Gastrocnemius medialis (tissue), 4 donors: ENCODE measurements at regions not wholly inside any gene's neighbourhood (a gene's known extent, or its start where the extent isn't known, plus 50 kb on each side); places are given as distances from the start of the nearest gene placed in this dataset.

Experiments
- ATAC-seq, 2 donors: fragments of 150-250 bp; one replicate each; pipeline ENCODE4 v1.9.1; 2016
- DNase-seq, 2 donors: peaks; one replicate each; pipeline ENCODE4 v3.0.0-alpha.2; 2019
- H3K27ac ChIP-seq, 4 donors: fragments of 200-600 bp; sonication (generic); 1 replicate in 1 of 4; 2 replicates in 3 of 4; pipeline ENCODE4 v1.5.1; 2016 to 2018; ENCODE audit warnings: mild to moderate bottlenecking in 2 of 4, moderate library complexity in 1 of 4
- H3K27me3 ChIP-seq, 3 donors: fragments of 200-600 bp; sonication (generic) in 2 of 3; 1 replicate in 1 of 3; 2 replicates in 2 of 3; pipeline versions ENCODE4 v1.5.1 to v1.6.0; 2016 to 2019; ENCODE audit warnings: mild to moderate bottlenecking in 1 of 3, moderate library complexity in 1 of 3
- H3K36me3 ChIP-seq, 2 donors: fragments of 200-600 bp; sonication (generic) in 1 of 2; one replicate each; pipeline ENCODE4 v1.5.1; 2017 to 2018
- H3K4me1 ChIP-seq, 2 donors: fragments of 200-600 bp; sonication (generic) in 1 of 2; one replicate each; pipeline ENCODE4 v1.5.1; 2016 to 2017; ENCODE audit warnings: mild to moderate bottlenecking in 2 of 2
- H3K4me3 ChIP-seq, 4 donors: fragments of 200-600 bp; sonication (generic) in 3 of 4; 1 replicate in 1 of 4; 2 replicates in 3 of 4; pipeline ENCODE4 v1.5.1; 2016 to 2019; ENCODE audit warnings: mild to moderate bottlenecking in 2 of 4
- H3K9me3 ChIP-seq, 3 donors: fragments of 200-600 bp; sonication (generic) in 2 of 3; 1 replicate in 1 of 3; 2 replicates in 2 of 3; pipeline ENCODE4 v1.5.1; 2016 to 2019
- POLR2A ChIP-seq, 2 donors: fragments of 450-650 bp; IDR thresholded peaks; one replicate each; pipeline ENCODE4 v1.6.1; 2017; ENCODE audit warnings: antibody characterized with exemption in 2 of 2, mild to moderate bottlenecking in 2 of 2, moderate library complexity in 2 of 2
- in situ Hi-C, 4 donors: fragments of 200-750 bp; cut with MboI; loops; one replicate each; pipeline versions ENCODE4 v1.15.0 to v1.8.0; 2017; ENCODE audit warnings: low sequenced_read_pairs in 4 of 4
- intact Hi-C: fragments of 100-400 bp; cut with DNase I; formaldehyde crosslinking; loops from one replicate; pipeline ENCODE4 v1.15.1; 2023; ENCODE audit warnings: low total_unique reads
- TF ChIP-seq, protein P1 (sequence below), 5 experiments: fragments of 450-650 bp in 3 of 5; fragments of 200-600 bp in 2 of 5; sonication (generic) in 2 of 5; IDR thresholded peaks in 4 of 5; conservative IDR thresholded peaks in 1 of 5; 1 replicate in 4 of 5; 2 replicates in 1 of 5; pipeline ENCODE4 v1.5.1; 2016 to 2019; ENCODE audit warnings: antibody characterized with exemption in 5 of 5, mild to moderate bottlenecking in 3 of 5, moderate library complexity in 3 of 5

DNA sequence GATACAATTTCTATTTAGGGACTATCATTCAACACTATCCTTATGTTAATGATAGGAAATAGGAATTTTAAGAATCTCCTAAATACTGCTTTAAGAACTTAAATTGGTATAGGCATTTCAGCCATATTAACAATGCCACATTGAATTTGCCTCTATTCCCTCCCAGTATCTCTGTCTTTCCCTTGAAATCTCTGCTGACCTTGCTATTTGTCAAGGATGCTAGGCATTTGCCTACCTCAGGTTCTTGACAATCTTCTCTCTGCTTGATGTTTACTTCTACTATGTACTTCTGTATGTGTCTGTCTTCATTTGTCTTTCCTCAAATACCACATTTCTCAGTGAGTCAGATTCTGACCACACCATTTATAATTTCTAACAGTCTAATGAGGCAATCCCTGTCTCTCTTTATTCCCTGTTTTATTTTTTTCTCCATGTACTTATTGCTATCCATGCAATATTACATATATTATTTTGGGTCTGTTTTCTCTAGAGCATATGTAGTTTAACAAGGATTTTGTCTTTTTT, 1461.4 kb upstream of the CDH9 start:
- Histone ChIP-seq H3K27me3 (no peaks in the 10 kb centered on the region), H3K4me1 (no peaks in the 10 kb centered on the region), H3K4me3 (no peak overlapping the region), H3K27ac (no peak overlapping the region), H3K9me3 (no peaks in the 10 kb centered on the region), H3K36me3 (no peaks in the 10 kb centered on the region)
- TF ChIP-seq POLR2A (IDR thresholded peaks at IDR 0.05), result no peak
- TF ChIP-seq, protein P1, sequence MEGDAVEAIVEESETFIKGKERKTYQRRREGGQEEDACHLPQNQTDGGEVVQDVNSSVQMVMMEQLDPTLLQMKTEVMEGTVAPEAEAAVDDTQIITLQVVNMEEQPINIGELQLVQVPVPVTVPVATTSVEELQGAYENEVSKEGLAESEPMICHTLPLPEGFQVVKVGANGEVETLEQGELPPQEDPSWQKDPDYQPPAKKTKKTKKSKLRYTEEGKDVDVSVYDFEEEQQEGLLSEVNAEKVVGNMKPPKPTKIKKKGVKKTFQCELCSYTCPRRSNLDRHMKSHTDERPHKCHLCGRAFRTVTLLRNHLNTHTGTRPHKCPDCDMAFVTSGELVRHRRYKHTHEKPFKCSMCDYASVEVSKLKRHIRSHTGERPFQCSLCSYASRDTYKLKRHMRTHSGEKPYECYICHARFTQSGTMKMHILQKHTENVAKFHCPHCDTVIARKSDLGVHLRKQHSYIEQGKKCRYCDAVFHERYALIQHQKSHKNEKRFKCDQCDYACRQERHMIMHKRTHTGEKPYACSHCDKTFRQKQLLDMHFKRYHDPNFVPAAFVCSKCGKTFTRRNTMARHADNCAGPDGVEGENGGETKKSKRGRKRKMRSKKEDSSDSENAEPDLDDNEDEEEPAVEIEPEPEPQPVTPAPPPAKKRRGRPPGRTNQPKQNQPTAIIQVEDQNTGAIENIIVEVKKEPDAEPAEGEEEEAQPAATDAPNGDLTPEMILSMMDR (IDR thresholded peaks at IDR 0.05 in 4 of 5, conservative IDR thresholded peaks at IDR 0.05 in 1 of 5), result no peak
- DNase-seq (no peak), ATAC-seq (no peak)
- intact Hi-C loops, result no loop called here
- in situ Hi-C loops, result no loop called here

DNA sequence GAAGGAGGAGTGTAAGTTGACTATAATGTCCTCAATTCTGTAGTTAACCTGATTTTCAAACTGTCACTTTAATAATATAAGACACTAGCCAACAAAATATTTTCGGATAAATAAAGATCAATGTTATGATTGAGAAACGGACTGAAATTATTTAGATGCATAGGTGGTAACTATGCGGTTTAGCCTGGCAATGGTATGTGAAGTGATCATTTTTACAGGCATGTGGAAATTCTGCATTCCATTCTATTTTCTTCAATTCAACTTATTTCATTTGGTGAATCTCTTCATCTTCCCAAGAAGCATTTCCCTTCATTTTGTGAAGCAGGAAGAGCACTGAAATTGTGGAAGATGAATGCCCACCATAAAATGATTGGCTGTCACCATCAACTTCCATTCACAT, 1457.5 kb upstream of the CDH9 start:
- DNase-seq, result no peak
- H3K4me3 ChIP-seq, result no peak overlapping the region
- H3K27me3 ChIP-seq, result no peaks in the 10 kb centered on the region
- intact Hi-C loops (no loop called here), in situ Hi-C loops (no loop called here)
- no peaks in the 10 kb centered on the region for H3K4me1 ChIP-seq
- TF ChIP-seq, protein P1 (IDR thresholded peaks at IDR 0.05 in 4 of 5, conservative IDR thresholded peaks at IDR 0.05 in 1 of 5), result no peak
- no peak for TF ChIP-seq POLR2A (IDR thresholded peaks at IDR 0.05)
- ATAC-seq, result no peak
- H3K27ac ChIP-seq, result no peak overlapping the region
- no peaks in the 10 kb centered on the region for H3K36me3 ChIP-seq
- H3K9me3 ChIP-seq, result no peaks in the 10 kb centered on the region

- in situ Hi-C loops, result no loop called here
- no peaks in the 10 kb centered on the region for H3K9me3 ChIP-seq
- ATAC-seq, result no peak
- no peak for DNase-seq
- no peak overlapping the region for H3K27ac ChIP-seq
- no peak overlapping the region for H3K4me3 ChIP-seq
- TF ChIP-seq, protein P1 (IDR thresholded peaks at IDR 0.05 in 4 of 5, conservative IDR thresholded peaks at IDR 0.05 in 1 of 5), result no peak
- H3K36me3 ChIP-seq, result no peaks in the 10 kb centered on the region
- no peaks in the 10 kb centered on the region for H3K4me1 ChIP-seq
- no peaks in the 10 kb centered on the region for H3K27me3 ChIP-seq
- intact Hi-C loops, result no loop called here
Observed at GRCh38 chr5:28493456-28493855, 1455.1 kb upstream of the CDH9 start.

DNA sequence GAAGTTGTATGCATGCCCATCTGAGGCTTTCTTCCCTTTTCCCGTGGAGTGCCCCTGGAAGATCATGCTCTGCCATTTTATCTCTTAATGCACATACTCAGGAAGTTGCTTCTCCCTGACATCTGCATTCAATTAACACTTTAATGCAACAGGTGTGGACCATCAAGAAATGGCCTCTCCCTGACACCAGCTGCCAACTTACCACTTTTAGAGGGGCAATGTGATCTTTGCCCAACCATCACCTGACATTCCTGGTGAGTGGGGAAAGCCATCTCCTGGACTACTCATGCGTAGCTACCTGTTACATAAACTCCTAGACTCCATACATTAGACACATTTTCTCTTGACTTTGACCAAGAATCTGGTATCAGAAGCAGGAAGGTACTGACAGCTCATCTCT, 1450.4 kb upstream of the CDH9 start:
- in situ Hi-C loops, result no loop called here

More for the DNA sequence above, 1450.4 kb upstream of the CDH9 start:
- Histone ChIP-seq H3K4me3 (no peak overlapping the region), H3K27me3 (no peaks in the 10 kb centered on the region), H3K9me3 (no peaks in the 10 kb centered on the region), H3K36me3 (no peaks in the 10 kb centered on the region), H3K27ac (no peak overlapping the region), H3K4me1 (no peaks in the 10 kb centered on the region)
- no peak for DNase-seq
- ATAC-seq, result no peak
- intact Hi-C loops, result no loop called here
- TF ChIP-seq POLR2A (IDR thresholded peaks at IDR 0.05), result no peak
- TF ChIP-seq, protein P1 (IDR thresholded peaks at IDR 0.05 in 4 of 5, conservative IDR thresholded peaks at IDR 0.05 in 1 of 5), result no peak
